C4-2B (cell line): ENCODE measurements at regions not wholly inside any gene's neighbourhood (a gene's known extent, or its start where the extent isn't known, plus 50 kb on each side); places are given as distances from the start of the nearest gene placed in this dataset.

ENCODE experiments used
- CTCF ChIP-seq: fragments of 450-650 bp; conservative IDR thresholded peaks from 2 replicates; pipeline ENCODE4 v1.5.1; 2017; ENCODE audit warnings: mild to moderate bottlenecking
- ZFX ChIP-seq: fragments of 450-650 bp; IDR thresholded peaks from 2 replicates; pipeline ENCODE4 v1.6.1; 2017

GRCh38 chr12:20089077-20089476, 279.3 kb upstream of the PDE3A start:
- TF ChIP-seq CTCF (no peak), ZFX (no peak)
